ENCODE measurements at regions not wholly inside any gene's neighbourhood (a gene's known extent, or its start where the extent isn't known, plus 50 kb on each side); places are given as distances from the start of the nearest gene placed in this dataset.

GRCh38 chr16:9603316-9603715, 511.9 kb downstream of the HAPSTR1 start:
- TF ChIP-seq ZFX (IDR thresholded peaks at IDR 0.05) (no peak), CTCF (conservative IDR thresholded peaks at IDR 0.05) (no peak)
- no peak overlapping the region for H3K27ac ChIP-seq

GRCh38 chr16:9607515-9608230, 516.2 kb downstream of the HAPSTR1 start:
- TF ChIP-seq ZFX (IDR thresholded peaks at IDR 0.05) (no peak), CTCF (conservative IDR thresholded peaks at IDR 0.05) (no peak)
- H3K27ac ChIP-seq = no peak overlapping the region

GRCh38 chr16:9610727-9611126, 519.3 kb downstream of the HAPSTR1 start:
- TF ChIP-seq ZFX (IDR thresholded peaks at IDR 0.05) (no peak), CTCF (conservative IDR thresholded peaks at IDR 0.05) (no peak)
- H3K27ac ChIP-seq = no peak overlapping the region

GRCh38 chr16:9612267-9612666, 520.8 kb downstream of the HAPSTR1 start:
- TF ChIP-seq CTCF (conservative IDR thresholded peaks at IDR 0.05) = no peak
- no peak for TF ChIP-seq ZFX (IDR thresholded peaks at IDR 0.05)
- no peak overlapping the region for H3K27ac ChIP-seq

- TF ChIP-seq ZFX (IDR thresholded peaks at IDR 0.05) (no peak), CTCF (conservative IDR thresholded peaks at IDR 0.05) (no peak)
- H3K27ac ChIP-seq = no peak overlapping the region
Observed at GRCh38 chr16:9614389-9614788, 522.9 kb downstream of the HAPSTR1 start.

- TF ChIP-seq ZFX (IDR thresholded peaks at IDR 0.05) = no peak
- TF ChIP-seq CTCF (conservative IDR thresholded peaks at IDR 0.05) = no peak
Observed at GRCh38 chr16:9622268-9622667, 530.8 kb downstream of the HAPSTR1 start.

GRCh38 chr16:9625122-9625521, 533.7 kb downstream of the HAPSTR1 start:
- TF ChIP-seq ZFX (IDR thresholded peaks at IDR 0.05) = no peak
- TF ChIP-seq CTCF (conservative IDR thresholded peaks at IDR 0.05) = no peak
- H3K27ac ChIP-seq = no peak overlapping the region

More at GRCh38 chr16:9622268-9622667, 530.8 kb downstream of the HAPSTR1 start:
- no peak overlapping the region for H3K27ac ChIP-seq

Data from C4-2B (cell line).